GM08714 (cell line): ENCODE measurements at regions not wholly inside any gene's neighbourhood (a gene's known extent, or its start where the extent isn't known, plus 50 kb on each side); places are given as distances from the start of the nearest gene placed in this dataset.

Experiments
- H3K4me3 ChIP-seq: fragments of 200-500 bp; sonication (Bioruptor generic); 2 replicates; pipeline ENCODE4 v1.5.1; 2014; ENCODE audit warnings: mild to moderate bottlenecking, low read length, inconsistent platforms
- ZNF274 ChIP-seq: IDR thresholded peaks from 2 replicates; pipeline ENCODE4 v1.6.1; 2012; ENCODE audit warnings: mild to moderate bottlenecking, low read depth, low read length

- no peak for TF ChIP-seq ZNF274
- H3K4me3 ChIP-seq, result no peak overlapping the region
Measured at GRCh38 chr20:39222101-39222500, 260.0 kb downstream of the DHX35 start.

GRCh38 chr20:39216195-39216594 is 254.1 kb downstream of the DHX35 start:
- no peak for TF ChIP-seq ZNF274
- no peak overlapping the region for H3K4me3 ChIP-seq

GRCh38 chr20:39214828-39215227 is 252.7 kb downstream of the DHX35 start:
- TF ChIP-seq ZNF274, result no peak
- H3K4me3 ChIP-seq, result no peak overlapping the region

GRCh38 chr20:39213476-39214145 is 251.5 kb downstream of the DHX35 start:
- H3K4me3 ChIP-seq, result no peak overlapping the region
- no peak for TF ChIP-seq ZNF274

- H3K4me3 ChIP-seq, result no peak overlapping the region
- TF ChIP-seq ZNF274, result no peak
Measured at GRCh38 chr20:39211060-39211748, 249.1 kb downstream of the DHX35 start.

GRCh38 chr20:39210341-39211036 is 248.3 kb downstream of the DHX35 start:
- H3K4me3 ChIP-seq, result no peak overlapping the region
- no peak for TF ChIP-seq ZNF274

GRCh38 chr20:39206899-39207564 is 244.9 kb downstream of the DHX35 start:
- no peak for TF ChIP-seq ZNF274
- no peak overlapping the region for H3K4me3 ChIP-seq

- no peak for TF ChIP-seq ZNF274
- no peak overlapping the region for H3K4me3 ChIP-seq
Measured at GRCh38 chr20:39195582-39196021, 233.5 kb downstream of the DHX35 start.

GRCh38 chr20:39190666-39191570 is 228.8 kb downstream of the DHX35 start:
- no peak overlapping the region for H3K4me3 ChIP-seq
- no peak for TF ChIP-seq ZNF274

- H3K4me3 ChIP-seq, result no peak overlapping the region
- no peak for TF ChIP-seq ZNF274
Measured at GRCh38 chr20:39188266-39188765, 226.2 kb downstream of the DHX35 start.

- no peak for TF ChIP-seq ZNF274
- H3K4me3 ChIP-seq, result no peak overlapping the region
Measured at GRCh38 chr20:39181490-39181889, 219.3 kb downstream of the DHX35 start.

- no peak for TF ChIP-seq ZNF274
- no peak overlapping the region for H3K4me3 ChIP-seq
Measured at GRCh38 chr20:39176457-39176856, 214.3 kb downstream of the DHX35 start.

GRCh38 chr20:39170896-39171463 is 208.8 kb downstream of the DHX35 start:
- H3K4me3 ChIP-seq, result no peak overlapping the region
- no peak for TF ChIP-seq ZNF274

- TF ChIP-seq ZNF274, result no peak
- no peak overlapping the region for H3K4me3 ChIP-seq
Measured at GRCh38 chr20:39165099-39165498, 203.0 kb downstream of the DHX35 start.
